Mucosa of rectum (tissue), 2 donors: ENCODE measurements at regions not wholly inside any gene's neighbourhood (a gene's known extent, or its start where the extent isn't known, plus 50 kb on each side); places are given as distances from the start of the nearest gene placed in this dataset.

Source experiments
- H3K27ac ChIP-seq, 2 donors: one replicate each; pipeline ENCODE4 v1.7.0; 2013; ENCODE audit warnings: inconsistent platforms in 2 of 2, low read depth in 2 of 2, low read length in 2 of 2
- H3K27me3 ChIP-seq, 2 donors: one replicate each; pipeline ENCODE4 v1.7.0; 2013; ENCODE audit warnings: low read length in 2 of 2; ENCODE audit not compliant: control insufficient read depth in 2 of 2, insufficient read depth in 2 of 2
- H3K36me3 ChIP-seq, 2 donors: one replicate each; pipeline ENCODE4 v1.7.0; 2013; ENCODE audit warnings: low read length in 2 of 2; ENCODE audit not compliant: control insufficient read depth in 2 of 2, insufficient read depth in 2 of 2
- H3K4me1 ChIP-seq, 2 donors: one replicate each; pipeline ENCODE4 v1.7.0; 2013; ENCODE audit warnings: low read length in 2 of 2, mild to moderate bottlenecking in 1 of 2; ENCODE audit not compliant: control insufficient read depth in 2 of 2, insufficient read depth in 2 of 2
- H3K4me3 ChIP-seq, 2 donors: one replicate each; pipeline ENCODE4 v1.7.0; 2013; ENCODE audit warnings: low read length in 2 of 2
- H3K9ac ChIP-seq, 2 donors: one replicate each; pipeline ENCODE4 v1.7.0; 2013; ENCODE audit warnings: low read length in 2 of 2, low read depth in 1 of 2, mild to moderate bottlenecking in 1 of 2
- H3K9me3 ChIP-seq, 2 donors: one replicate each; pipeline ENCODE4 v1.7.0; 2013; ENCODE audit warnings: low read length in 2 of 2; ENCODE audit not compliant: control insufficient read depth in 2 of 2
- donor health status: healthy.
- donor health status: Normal muscosa, but diverticular disease.

GRCh38 chr1:59103457-59103856, 193.4 kb upstream of the FGGY start:
- no peak overlapping the region for H3K4me3 ChIP-seq
- no peaks in the 10 kb centered on the region for H3K4me1 ChIP-seq
- H3K27ac ChIP-seq, result no peak overlapping the region
- no peaks in the 10 kb centered on the region for H3K36me3 ChIP-seq
- no peaks in the 10 kb centered on the region for H3K27me3 ChIP-seq
- no peak overlapping the region for H3K9ac ChIP-seq
- no peaks in the 10 kb centered on the region for H3K9me3 ChIP-seq

GRCh38 chr1:59104191-59104760, 192.6 kb upstream of the FGGY start:
- no peaks in the 10 kb centered on the region for H3K27me3 ChIP-seq
- no peaks in the 10 kb centered on the region for H3K4me1 ChIP-seq
- no peak overlapping the region for H3K4me3 ChIP-seq
- H3K9me3 ChIP-seq, result no peaks in the 10 kb centered on the region
- no peak overlapping the region for H3K9ac ChIP-seq
- H3K36me3 ChIP-seq, result no peaks in the 10 kb centered on the region
- no peak overlapping the region for H3K27ac ChIP-seq

- Histone ChIP-seq H3K27me3 (no peaks in the 10 kb centered on the region), H3K36me3 (no peaks in the 10 kb centered on the region), H3K4me3 (no peak overlapping the region), H3K9me3 (no peaks in the 10 kb centered on the region), H3K4me1 (no peaks in the 10 kb centered on the region), H3K27ac (peak overlapping the region in 1 of 2 donors; percentile 12), H3K9ac (no peak overlapping the region)
These were observed 191.1 kb upstream of the FGGY start for GRCh38 chr1:59105548-59106507.

- H3K27me3 ChIP-seq, result no peaks in the 10 kb centered on the region
- no peaks in the 10 kb centered on the region for H3K4me1 ChIP-seq
- H3K9ac ChIP-seq, result no peak overlapping the region
- H3K36me3 ChIP-seq, result no peaks in the 10 kb centered on the region
- no peaks in the 10 kb centered on the region for H3K9me3 ChIP-seq
- no peak overlapping the region for H3K27ac ChIP-seq
- H3K4me3 ChIP-seq, result no peak overlapping the region
These were observed 189.4 kb upstream of the FGGY start for GRCh38 chr1:59107516-59107915.

GRCh38 chr1:59107916-59108315, 189.0 kb upstream of the FGGY start:
- Histone ChIP-seq H3K9me3 (no peaks in the 10 kb centered on the region), H3K9ac (no peak overlapping the region), H3K4me1 (no peaks in the 10 kb centered on the region), H3K27me3 (no peaks in the 10 kb centered on the region), H3K36me3 (no peaks in the 10 kb centered on the region), H3K4me3 (no peak overlapping the region), H3K27ac (no peak overlapping the region)

- H3K27me3 ChIP-seq, result no peaks in the 10 kb centered on the region
- H3K36me3 ChIP-seq, result no peaks in the 10 kb centered on the region
- H3K4me3 ChIP-seq, result no peak overlapping the region
- H3K9me3 ChIP-seq, result no peaks in the 10 kb centered on the region
- no peak overlapping the region for H3K27ac ChIP-seq
- H3K4me1 ChIP-seq, result no peaks in the 10 kb centered on the region
- H3K9ac ChIP-seq, result no peak overlapping the region
These were observed 188.2 kb upstream of the FGGY start for GRCh38 chr1:59108481-59109317.

GRCh38 chr1:59110271-59110670, 186.6 kb upstream of the FGGY start:
- H3K36me3 ChIP-seq, result no peaks in the 10 kb centered on the region
- H3K9me3 ChIP-seq, result no peaks in the 10 kb centered on the region
- no peak overlapping the region for H3K9ac ChIP-seq
- no peaks in the 10 kb centered on the region for H3K4me1 ChIP-seq
- no peak overlapping the region for H3K4me3 ChIP-seq
- no peaks in the 10 kb centered on the region for H3K27me3 ChIP-seq
- H3K27ac ChIP-seq, result no peak overlapping the region

- Histone ChIP-seq H3K9me3 (no peaks in the 10 kb centered on the region), H3K9ac (no peak overlapping the region), H3K27me3 (no peaks in the 10 kb centered on the region), H3K36me3 (no peaks in the 10 kb centered on the region), H3K4me1 (no peaks in the 10 kb centered on the region), H3K4me3 (no peak overlapping the region), H3K27ac (no peak overlapping the region)
These were observed 182.9 kb upstream of the FGGY start for GRCh38 chr1:59113876-59114457.

GRCh38 chr1:59115865-59116264, 181.0 kb upstream of the FGGY start:
- H3K27ac ChIP-seq, result no peak overlapping the region
- no peaks in the 10 kb centered on the region for H3K9me3 ChIP-seq
- H3K4me1 ChIP-seq, result no peaks in the 10 kb centered on the region
- H3K9ac ChIP-seq, result no peak overlapping the region
- H3K4me3 ChIP-seq, result no peak overlapping the region
- no peaks in the 10 kb centered on the region for H3K36me3 ChIP-seq
- no peaks in the 10 kb centered on the region for H3K27me3 ChIP-seq
